HepG2 (cell line): ENCODE measurements at regions not wholly inside any gene's neighbourhood (a gene's known extent, or its start where the extent isn't known, plus 50 kb on each side); places are given as distances from the start of the nearest gene placed in this dataset.

Experiments
- ELF4 ChIP-seq: sonication (generic); formaldehyde crosslinking; IDR thresholded peaks from 2 replicates; pipeline ENCODE4 v1.5.0; 2020; ENCODE audit warnings: missing genetic modification reagents, mild to moderate bottlenecking, moderate library complexity, borderline replicate concordance
- FOXO1 ChIP-seq: sonication (generic); formaldehyde crosslinking; IDR thresholded peaks from 2 replicates; pipeline ENCODE4 v1.4.0; 2020; ENCODE audit warnings: missing genetic modification reagents
- KAT7 ChIP-seq: IDR thresholded peaks from 2 replicates; pipeline ENCODE4 v1.6.1; 2018; ENCODE audit warnings: borderline replicate concordance, missing compliant biosample characterization
- MAF1 ChIP-seq: sonication (generic); formaldehyde crosslinking; IDR thresholded peaks from 2 replicates; pipeline ENCODE4 v1.5.0; 2020; ENCODE audit warnings: missing genetic modification reagents, borderline replicate concordance
- NAIF1 ChIP-seq: sonication (generic); formaldehyde crosslinking; IDR thresholded peaks from 2 replicates; pipeline ENCODE4 v1.5.0; 2020; ENCODE audit warnings: mild to moderate bottlenecking, missing genetic modification reagents, borderline replicate concordance
- SAP130 ChIP-seq: IDR thresholded peaks from 2 replicates; pipeline ENCODE4 v1.6.1; 2016; ENCODE audit warnings: low read depth
- ZFP36L1 ChIP-seq: sonication (generic); formaldehyde crosslinking; IDR thresholded peaks from 2 replicates; pipeline ENCODE4 v1.8.0; 2022; ENCODE audit warnings: mild to moderate bottlenecking, missing genetic modification reagents, moderate library complexity
- ZNF337 ChIP-seq: sonication (generic); formaldehyde crosslinking; IDR thresholded peaks from 2 replicates; pipeline ENCODE4 v1.5.1; 2020; ENCODE audit warnings: missing genetic modification reagents, low read depth, mild to moderate bottlenecking, borderline replicate concordance
- ZNF44 ChIP-seq: sonication (generic); formaldehyde crosslinking; IDR thresholded peaks from 2 replicates; pipeline ENCODE4 v1.5.1; 2020; ENCODE audit warnings: mild to moderate bottlenecking, missing genetic modification reagents
- ZNF501 ChIP-seq: sonication (generic); formaldehyde crosslinking; IDR thresholded peaks from 2 replicates; pipeline ENCODE4 v1.5.1; 2020; ENCODE audit warnings: mild to moderate bottlenecking, moderate library complexity, missing genetic modification reagents
- ZNF749 ChIP-seq: sonication (generic); formaldehyde crosslinking; IDR thresholded peaks from 2 replicates; pipeline ENCODE4 v1.8.0; 2022; ENCODE audit warnings: mild to moderate bottlenecking, missing genetic modification reagents, moderate library complexity, borderline replicate concordance
- ZSCAN21 ChIP-seq: sonication (generic); formaldehyde crosslinking; IDR thresholded peaks from 2 replicates; pipeline ENCODE4 v1.8.0; 2022; ENCODE audit warnings: mild to moderate bottlenecking, missing genetic modification reagents, moderate library complexity, borderline replicate concordance
- TF ChIP-seq, protein P1 (sequence below): sonication (generic); formaldehyde crosslinking; IDR thresholded peaks from 2 replicates; pipeline ENCODE4 v1.5.1; 2020; ENCODE audit warnings: missing genetic modification reagents, mild to moderate bottlenecking, borderline replicate concordance
- TF ChIP-seq, protein P2 (sequence below): sonication (generic); formaldehyde crosslinking; conservative IDR thresholded peaks from 2 replicates; pipeline ENCODE4 v1.4.0; 2020; ENCODE audit warnings: missing genetic modification reagents
- TF ChIP-seq, protein P3 (sequence below): sonication (generic); formaldehyde crosslinking; IDR thresholded peaks from 2 replicates; pipeline ENCODE4 v1.5.0; 2020; ENCODE audit warnings: mild to moderate bottlenecking, missing genetic modification reagents, borderline replicate concordance
- TF ChIP-seq, protein P4 (sequence below): sonication (generic); formaldehyde crosslinking; IDR thresholded peaks from 2 replicates; pipeline ENCODE4 v1.4.0; 2020; ENCODE audit warnings: missing genetic modification reagents

DNA sequence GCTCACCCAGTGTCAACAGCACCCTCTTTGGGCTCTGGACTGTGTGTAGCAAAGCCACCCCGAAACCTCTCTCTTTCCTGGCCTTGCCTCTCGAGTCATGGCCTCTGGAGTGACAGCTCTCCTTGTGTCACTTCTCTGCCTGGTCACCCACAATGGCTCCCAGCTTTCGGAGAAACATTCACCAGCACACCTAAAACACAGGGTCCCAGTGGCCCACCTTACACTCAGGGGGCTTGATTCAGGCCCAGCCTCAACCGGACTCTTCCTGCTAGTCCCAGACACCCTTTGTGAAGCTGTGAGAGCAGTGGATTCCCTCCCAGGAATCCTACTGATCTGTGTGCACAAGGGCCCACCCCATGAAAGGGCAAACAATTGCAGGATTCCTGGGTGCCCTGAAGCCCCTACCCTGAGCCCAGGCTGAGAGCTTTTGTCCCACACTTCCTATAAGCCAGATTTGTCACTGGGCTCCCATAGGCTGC is 137.2 kb upstream of the HAAO start (continued):
- TF ChIP-seq KAT7 (CRISPR knock-in tag) (0 out of 2 replicates have a peak, but pooled peaks have one; percentile 73), ZFP36L1 (peak; percentile 2; the same call in 1 of the 2 replicates), ZNF749 (no peak), NAIF1 (CRISPR knock-in tag) (0 out of 2 replicates have a peak, but pooled peaks have one; percentile 59), MAF1 (no peak), ZNF501 (CRISPR knock-in tag) (0 out of 2 replicates have a peak, but pooled peaks have one; percentile 6), ZSCAN21 (CRISPR knock-in tag) (peak; percentile 9; the same call in 1 of the 2 replicates), ELF4 (CRISPR knock-in tag) (0 out of 2 replicates have a peak, but pooled peaks have one; percentile 22), ZNF44 (CRISPR knock-in tag) (0 out of 2 replicates have a peak, but pooled peaks have one; percentile 40), SAP130 (CRISPR knock-in tag) (no peak), ZNF337 (CRISPR knock-in tag) (peak; percentile 89; the same call in 1 of the 2 replicates), FOXO1 (CRISPR knock-in tag) (0 out of 2 replicates have a peak, but pooled peaks have one; percentile 8)
- TF ChIP-seq, protein P1, sequence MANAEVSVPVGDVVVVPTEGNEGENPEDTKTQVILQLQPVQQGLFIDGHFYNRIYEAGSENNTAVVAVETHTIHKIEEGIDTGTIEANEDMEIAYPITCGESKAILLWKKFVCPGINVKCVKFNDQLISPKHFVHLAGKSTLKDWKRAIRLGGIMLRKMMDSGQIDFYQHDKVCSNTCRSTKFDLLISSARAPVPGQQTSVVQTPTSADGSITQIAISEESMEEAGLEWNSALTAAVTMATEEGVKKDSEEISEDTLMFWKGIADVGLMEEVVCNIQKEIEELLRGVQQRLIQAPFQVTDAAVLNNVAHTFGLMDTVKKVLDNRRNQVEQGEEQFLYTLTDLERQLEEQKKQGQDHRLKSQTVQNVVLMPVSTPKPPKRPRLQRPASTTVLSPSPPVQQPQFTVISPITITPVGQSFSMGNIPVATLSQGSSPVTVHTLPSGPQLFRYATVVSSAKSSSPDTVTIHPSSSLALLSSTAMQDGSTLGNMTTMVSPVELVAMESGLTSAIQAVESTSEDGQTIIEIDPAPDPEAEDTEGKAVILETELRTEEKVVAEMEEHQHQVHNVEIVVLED (CRISPR knock-in tag) = peak; percentile 47; the same call in 1 of the 2 replicates
- TF ChIP-seq, protein P2, sequence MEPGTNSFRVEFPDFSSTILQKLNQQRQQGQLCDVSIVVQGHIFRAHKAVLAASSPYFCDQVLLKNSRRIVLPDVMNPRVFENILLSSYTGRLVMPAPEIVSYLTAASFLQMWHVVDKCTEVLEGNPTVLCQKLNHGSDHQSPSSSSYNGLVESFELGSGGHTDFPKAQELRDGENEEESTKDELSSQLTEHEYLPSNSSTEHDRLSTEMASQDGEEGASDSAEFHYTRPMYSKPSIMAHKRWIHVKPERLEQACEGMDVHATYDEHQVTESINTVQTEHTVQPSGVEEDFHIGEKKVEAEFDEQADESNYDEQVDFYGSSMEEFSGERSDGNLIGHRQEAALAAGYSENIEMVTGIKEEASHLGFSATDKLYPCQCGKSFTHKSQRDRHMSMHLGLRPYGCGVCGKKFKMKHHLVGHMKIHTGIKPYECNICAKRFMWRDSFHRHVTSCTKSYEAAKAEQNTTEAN = peak; percentile 4; the same call in 1 of the 2 replicates
- TF ChIP-seq, protein P3, sequence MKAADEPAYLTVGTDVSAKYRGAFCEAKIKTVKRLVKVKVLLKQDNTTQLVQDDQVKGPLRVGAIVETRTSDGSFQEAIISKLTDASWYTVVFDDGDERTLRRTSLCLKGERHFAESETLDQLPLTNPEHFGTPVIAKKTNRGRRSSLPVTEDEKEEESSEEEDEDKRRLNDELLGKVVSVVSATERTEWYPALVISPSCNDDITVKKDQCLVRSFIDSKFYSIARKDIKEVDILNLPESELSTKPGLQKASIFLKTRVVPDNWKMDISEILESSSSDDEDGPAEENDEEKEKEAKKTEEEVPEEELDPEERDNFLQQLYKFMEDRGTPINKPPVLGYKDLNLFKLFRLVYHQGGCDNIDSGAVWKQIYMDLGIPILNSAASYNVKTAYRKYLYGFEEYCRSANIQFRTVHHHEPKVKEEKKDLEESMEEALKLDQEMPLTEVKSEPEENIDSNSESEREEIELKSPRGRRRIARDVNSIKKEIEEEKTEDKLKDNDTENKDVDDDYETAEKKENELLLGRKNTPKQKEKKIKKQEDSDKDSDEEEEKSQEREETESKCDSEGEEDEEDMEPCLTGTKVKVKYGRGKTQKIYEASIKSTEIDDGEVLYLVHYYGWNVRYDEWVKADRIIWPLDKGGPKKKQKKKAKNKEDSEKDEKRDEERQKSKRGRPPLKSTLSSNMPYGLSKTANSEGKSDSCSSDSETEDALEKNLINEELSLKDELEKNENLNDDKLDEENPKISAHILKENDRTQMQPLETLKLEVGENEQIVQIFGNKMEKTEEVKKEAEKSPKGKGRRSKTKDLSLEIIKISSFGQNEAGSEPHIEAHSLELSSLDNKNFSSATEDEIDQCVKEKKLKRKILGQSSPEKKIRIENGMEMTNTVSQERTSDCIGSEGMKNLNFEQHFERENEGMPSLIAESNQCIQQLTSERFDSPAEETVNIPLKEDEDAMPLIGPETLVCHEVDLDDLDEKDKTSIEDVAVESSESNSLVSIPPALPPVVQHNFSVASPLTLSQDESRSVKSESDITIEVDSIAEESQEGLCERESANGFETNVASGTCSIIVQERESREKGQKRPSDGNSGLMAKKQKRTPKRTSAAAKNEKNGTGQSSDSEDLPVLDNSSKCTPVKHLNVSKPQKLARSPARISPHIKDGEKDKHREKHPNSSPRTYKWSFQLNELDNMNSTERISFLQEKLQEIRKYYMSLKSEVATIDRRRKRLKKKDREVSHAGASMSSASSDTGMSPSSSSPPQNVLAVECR (CRISPR knock-in tag) = peak; percentile 52
- TF ChIP-seq, protein P4, sequence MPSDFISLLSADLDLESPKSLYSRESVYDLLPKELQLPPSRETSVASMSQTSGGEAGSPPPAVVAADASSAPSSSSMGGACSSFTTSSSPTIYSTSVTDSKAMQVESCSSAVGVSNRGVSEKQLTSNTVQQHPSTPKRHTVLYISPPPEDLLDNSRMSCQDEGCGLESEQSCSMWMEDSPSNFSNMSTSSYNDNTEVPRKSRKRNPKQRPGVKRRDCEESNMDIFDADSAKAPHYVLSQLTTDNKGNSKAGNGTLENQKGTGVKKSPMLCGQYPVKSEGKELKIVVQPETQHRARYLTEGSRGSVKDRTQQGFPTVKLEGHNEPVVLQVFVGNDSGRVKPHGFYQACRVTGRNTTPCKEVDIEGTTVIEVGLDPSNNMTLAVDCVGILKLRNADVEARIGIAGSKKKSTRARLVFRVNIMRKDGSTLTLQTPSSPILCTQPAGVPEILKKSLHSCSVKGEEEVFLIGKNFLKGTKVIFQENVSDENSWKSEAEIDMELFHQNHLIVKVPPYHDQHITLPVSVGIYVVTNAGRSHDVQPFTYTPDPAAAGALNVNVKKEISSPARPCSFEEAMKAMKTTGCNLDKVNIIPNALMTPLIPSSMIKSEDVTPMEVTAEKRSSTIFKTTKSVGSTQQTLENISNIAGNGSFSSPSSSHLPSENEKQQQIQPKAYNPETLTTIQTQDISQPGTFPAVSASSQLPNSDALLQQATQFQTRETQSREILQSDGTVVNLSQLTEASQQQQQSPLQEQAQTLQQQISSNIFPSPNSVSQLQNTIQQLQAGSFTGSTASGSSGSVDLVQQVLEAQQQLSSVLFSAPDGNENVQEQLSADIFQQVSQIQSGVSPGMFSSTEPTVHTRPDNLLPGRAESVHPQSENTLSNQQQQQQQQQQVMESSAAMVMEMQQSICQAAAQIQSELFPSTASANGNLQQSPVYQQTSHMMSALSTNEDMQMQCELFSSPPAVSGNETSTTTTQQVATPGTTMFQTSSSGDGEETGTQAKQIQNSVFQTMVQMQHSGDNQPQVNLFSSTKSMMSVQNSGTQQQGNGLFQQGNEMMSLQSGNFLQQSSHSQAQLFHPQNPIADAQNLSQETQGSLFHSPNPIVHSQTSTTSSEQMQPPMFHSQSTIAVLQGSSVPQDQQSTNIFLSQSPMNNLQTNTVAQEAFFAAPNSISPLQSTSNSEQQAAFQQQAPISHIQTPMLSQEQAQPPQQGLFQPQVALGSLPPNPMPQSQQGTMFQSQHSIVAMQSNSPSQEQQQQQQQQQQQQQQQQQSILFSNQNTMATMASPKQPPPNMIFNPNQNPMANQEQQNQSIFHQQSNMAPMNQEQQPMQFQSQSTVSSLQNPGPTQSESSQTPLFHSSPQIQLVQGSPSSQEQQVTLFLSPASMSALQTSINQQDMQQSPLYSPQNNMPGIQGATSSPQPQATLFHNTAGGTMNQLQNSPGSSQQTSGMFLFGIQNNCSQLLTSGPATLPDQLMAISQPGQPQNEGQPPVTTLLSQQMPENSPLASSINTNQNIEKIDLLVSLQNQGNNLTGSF (CRISPR knock-in tag) = no peak
